Panc1 (cell line): ENCODE measurements at regions not wholly inside any gene's neighbourhood (a gene's known extent, or its start where the extent isn't known, plus 50 kb on each side); places are given as distances from the start of the nearest gene placed in this dataset.

Experiments
- SIN3A ChIP-seq: IDR thresholded peaks from 2 replicates; pipeline ENCODE4 v1.6.1; 2012; ENCODE audit warnings: low read depth, mild to moderate bottlenecking, low read length, moderate library complexity, borderline replicate concordance; ENCODE audit not compliant: insufficient read depth
- TF ChIP-seq, protein P1 (sequence below): fragments of 450-650 bp; IDR thresholded peaks from 2 replicates; pipeline ENCODE4 v1.5.1; 2017; ENCODE audit warnings: mild to moderate bottlenecking
- TF ChIP-seq, protein P2 (sequence below), 2 experiments: IDR thresholded peaks; 2 replicates each; pipeline ENCODE4 v1.6.1; 2011 to 2012; ENCODE audit warnings: low read depth in 2 of 2, control low read depth in 1 of 2, low read length in 1 of 2, mild to moderate bottlenecking in 1 of 2, moderate library complexity in 1 of 2; ENCODE audit not compliant: insufficient read depth in 1 of 2

DNA sequence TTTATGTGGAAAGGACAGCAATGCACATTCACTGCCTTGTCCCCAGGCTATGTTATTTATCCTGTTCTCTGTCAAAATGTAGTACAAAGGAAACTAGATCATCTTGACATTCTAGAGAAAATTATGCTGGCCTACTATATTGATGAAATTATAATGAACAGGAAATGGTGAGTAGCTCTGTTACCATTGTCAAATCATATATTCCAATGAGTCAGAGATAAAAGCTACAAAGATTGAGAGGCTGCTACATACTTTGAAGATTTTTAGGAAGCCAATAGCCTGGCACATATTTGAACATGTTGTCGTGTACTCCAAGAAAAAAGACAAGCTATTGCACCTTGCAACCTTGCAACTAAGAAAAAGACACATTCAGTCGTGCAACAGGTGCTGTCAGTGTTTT, 52.7 kb upstream of the TET2 start:
- TF ChIP-seq, protein P1, sequence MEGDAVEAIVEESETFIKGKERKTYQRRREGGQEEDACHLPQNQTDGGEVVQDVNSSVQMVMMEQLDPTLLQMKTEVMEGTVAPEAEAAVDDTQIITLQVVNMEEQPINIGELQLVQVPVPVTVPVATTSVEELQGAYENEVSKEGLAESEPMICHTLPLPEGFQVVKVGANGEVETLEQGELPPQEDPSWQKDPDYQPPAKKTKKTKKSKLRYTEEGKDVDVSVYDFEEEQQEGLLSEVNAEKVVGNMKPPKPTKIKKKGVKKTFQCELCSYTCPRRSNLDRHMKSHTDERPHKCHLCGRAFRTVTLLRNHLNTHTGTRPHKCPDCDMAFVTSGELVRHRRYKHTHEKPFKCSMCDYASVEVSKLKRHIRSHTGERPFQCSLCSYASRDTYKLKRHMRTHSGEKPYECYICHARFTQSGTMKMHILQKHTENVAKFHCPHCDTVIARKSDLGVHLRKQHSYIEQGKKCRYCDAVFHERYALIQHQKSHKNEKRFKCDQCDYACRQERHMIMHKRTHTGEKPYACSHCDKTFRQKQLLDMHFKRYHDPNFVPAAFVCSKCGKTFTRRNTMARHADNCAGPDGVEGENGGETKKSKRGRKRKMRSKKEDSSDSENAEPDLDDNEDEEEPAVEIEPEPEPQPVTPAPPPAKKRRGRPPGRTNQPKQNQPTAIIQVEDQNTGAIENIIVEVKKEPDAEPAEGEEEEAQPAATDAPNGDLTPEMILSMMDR, result no peak
- TF ChIP-seq, protein P2, sequence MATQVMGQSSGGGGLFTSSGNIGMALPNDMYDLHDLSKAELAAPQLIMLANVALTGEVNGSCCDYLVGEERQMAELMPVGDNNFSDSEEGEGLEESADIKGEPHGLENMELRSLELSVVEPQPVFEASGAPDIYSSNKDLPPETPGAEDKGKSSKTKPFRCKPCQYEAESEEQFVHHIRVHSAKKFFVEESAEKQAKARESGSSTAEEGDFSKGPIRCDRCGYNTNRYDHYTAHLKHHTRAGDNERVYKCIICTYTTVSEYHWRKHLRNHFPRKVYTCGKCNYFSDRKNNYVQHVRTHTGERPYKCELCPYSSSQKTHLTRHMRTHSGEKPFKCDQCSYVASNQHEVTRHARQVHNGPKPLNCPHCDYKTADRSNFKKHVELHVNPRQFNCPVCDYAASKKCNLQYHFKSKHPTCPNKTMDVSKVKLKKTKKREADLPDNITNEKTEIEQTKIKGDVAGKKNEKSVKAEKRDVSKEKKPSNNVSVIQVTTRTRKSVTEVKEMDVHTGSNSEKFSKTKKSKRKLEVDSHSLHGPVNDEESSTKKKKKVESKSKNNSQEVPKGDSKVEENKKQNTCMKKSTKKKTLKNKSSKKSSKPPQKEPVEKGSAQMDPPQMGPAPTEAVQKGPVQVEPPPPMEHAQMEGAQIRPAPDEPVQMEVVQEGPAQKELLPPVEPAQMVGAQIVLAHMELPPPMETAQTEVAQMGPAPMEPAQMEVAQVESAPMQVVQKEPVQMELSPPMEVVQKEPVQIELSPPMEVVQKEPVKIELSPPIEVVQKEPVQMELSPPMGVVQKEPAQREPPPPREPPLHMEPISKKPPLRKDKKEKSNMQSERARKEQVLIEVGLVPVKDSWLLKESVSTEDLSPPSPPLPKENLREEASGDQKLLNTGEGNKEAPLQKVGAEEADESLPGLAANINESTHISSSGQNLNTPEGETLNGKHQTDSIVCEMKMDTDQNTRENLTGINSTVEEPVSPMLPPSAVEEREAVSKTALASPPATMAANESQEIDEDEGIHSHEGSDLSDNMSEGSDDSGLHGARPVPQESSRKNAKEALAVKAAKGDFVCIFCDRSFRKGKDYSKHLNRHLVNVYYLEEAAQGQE (IDR thresholded peaks at IDR 0.05; ENCODE audit: insufficient read depth in 1 of 2, low read depth in 2 of 2, low read length in 1 of 2), result no peak
- TF ChIP-seq SIN3A, result no peak
